HCT116 (cell line): ENCODE measurements at regions not wholly inside any gene's neighbourhood (a gene's known extent, or its start where the extent isn't known, plus 50 kb on each side); places are given as distances from the start of the nearest gene placed in this dataset.
A peak's percentile ranks its signal among the peaks of the same experiment; 100 is the strongest.

Experiments
- ATAC-seq: fragments of 200-7000 bp; cut with Tn5 transposase; 2 replicates; pipeline ENCODE4 v1.9.1; 2020; ENCODE audit warnings: mild to moderate bottlenecking, moderate library complexity
- BruUV-seq: library from RNA; stranded (reverse); fragments of 400-500 nt; replicated peaks from 2 replicates; lab custom pipeline; 2021; lab: Mats Ljungman, UMichigan
- CTCF ChIA-PET: fragments of 300-600 bp; sonication (Branson Sonifier 250); formaldehyde crosslinking; loops from one replicate; lab custom pipeline; 2021; ENCODE audit warnings: antibody characterized with exemption; lab: Charles Lee
- POLR2A ChIA-PET: fragments of 300-600, 350-600 bp; sonication (Branson Sonifier 250); formaldehyde crosslinking; loops from one replicate; lab custom pipeline; 2021; ENCODE audit warnings: antibody characterized with exemption; lab: Charles Lee
- RAD21 ChIA-PET, 2 experiments: fragments of 300-600 bp; sonication (Branson Sonifier 250); formaldehyde crosslinking; loops; one replicate each; lab custom pipeline; 2023; ENCODE audit warnings: low total read pairs in 2 of 2; ENCODE audit not compliant: uncharacterized antibody in 2 of 2, unreplicated experiment in 2 of 2, low non-redundant PET in 1 of 2; lab: Charles Lee
- DNase-seq: peaks from one replicate; pipeline ENCODE4 v3.0.0-alpha.2; 2010; ENCODE audit warnings: low read depth, low spot score
- H2AFZ ChIP-seq: fragments of 200-600 bp; shearing (Covaris generic), sonication (generic); 2 replicates; pipeline ENCODE4 v1.6.1; 2017; ENCODE audit warnings: low read depth, mixed run types, mixed read lengths, antibody characterized with exemption, low read length; ENCODE audit not compliant: poor library complexity, severe bottlenecking
- H3K27ac ChIP-seq: 2 replicates; pipeline ENCODE4 v1.5.1; 2012; ENCODE audit warnings: low read depth, low read length
- H3K27me3 ChIP-seq: fragments of 200-600 bp; sonication (generic); 2 replicates; pipeline ENCODE4 v1.6.1; 2016; ENCODE audit warnings: mixed run types, low read length, mixed read lengths; ENCODE audit not compliant: insufficient read depth
- H3K36me3 ChIP-seq, 2 experiments: fragments of 200-500 bp in 1 of 2; fragments of 200-600 bp in 1 of 2; sonication (Bioruptor generic) in 1 of 2; sonication (generic) in 1 of 2; 2 replicates each; pipeline versions ENCODE4 v1.5.1 to v1.6.1; 2014 to 2016; ENCODE audit warnings: low read length in 2 of 2, inconsistent platforms in 1 of 2, mixed read lengths in 1 of 2, mixed run types in 1 of 2; ENCODE audit not compliant: insufficient read depth in 2 of 2, control insufficient read depth in 1 of 2
- H3K4me1 ChIP-seq, 2 experiments: fragments of 200-600 bp in 1 of 2; sonication (generic) in 1 of 2; 2 replicates each; pipeline versions ENCODE4 v1.5.1 to v1.6.1; 2012 to 2017; ENCODE audit warnings: low read length in 2 of 2, inconsistent platforms in 1 of 2, mild to moderate bottlenecking in 1 of 2, mixed read lengths in 1 of 2, mixed run types in 1 of 2, moderate library complexity in 1 of 2; ENCODE audit not compliant: insufficient read depth in 2 of 2, control insufficient read depth in 1 of 2
- H3K4me2 ChIP-seq: fragments of 200-600 bp; sonication (generic); 2 replicates; pipeline ENCODE4 v1.6.1; 2017; ENCODE audit warnings: mixed run types, low read length, mixed read lengths
- H3K4me3 ChIP-seq, 2 experiments: fragments of 200-600 bp in 1 of 2; sonication (generic) in 1 of 2; replicated peaks in 1 of 2; 2 replicates each; pipeline ENCODE4 v1.5.1; 2011 to 2016; ENCODE audit warnings: low read length in 2 of 2, control low read depth in 1 of 2, low read depth in 1 of 2, mild to moderate bottlenecking in 1 of 2, mixed read lengths in 1 of 2, mixed run types in 1 of 2
- H3K79me2 ChIP-seq: fragments of 200-600 bp; sonication (generic); 2 replicates; pipeline ENCODE4 v1.6.1; 2017; ENCODE audit warnings: mild to moderate bottlenecking, mixed run types, low read length, moderate library complexity, mixed read lengths; ENCODE audit not compliant: insufficient read depth
- H3K9ac ChIP-seq: fragments of 200-600 bp; sonication (generic); 2 replicates; pipeline ENCODE4 v1.6.1; 2016; ENCODE audit warnings: low read length, mixed read lengths
- H3K9me2 ChIP-seq: fragments of 200-600 bp; sonication (generic), shearing (Covaris generic); 2 replicates; pipeline ENCODE4 v1.6.1; 2017; ENCODE audit warnings: mixed run types, mild to moderate bottlenecking, moderate library complexity; ENCODE audit not compliant: insufficient read depth
- H3K9me3 ChIP-seq, 2 experiments: fragments of 200-500 bp in 1 of 2; fragments of 200-600 bp in 1 of 2; sonication (Bioruptor generic) in 1 of 2; sonication (generic) in 1 of 2; 2 replicates each; pipeline ENCODE4 v1.6.1; 2014 to 2017; ENCODE audit warnings: low read length in 2 of 2, mixed read lengths in 2 of 2, inconsistent platforms in 1 of 2, low read depth in 1 of 2, mild to moderate bottlenecking in 1 of 2, mixed run types in 1 of 2, moderate library complexity in 1 of 2; ENCODE audit not compliant: control insufficient read depth in 1 of 2, insufficient read depth in 1 of 2
- H4K20me1 ChIP-seq: fragments of 200-600 bp; sonication (generic), shearing (Covaris generic); 2 replicates; pipeline ENCODE4 v1.6.1; 2017; ENCODE audit warnings: mixed run types, mild to moderate bottlenecking, moderate library complexity; ENCODE audit not compliant: insufficient read depth
- CTCF ChIP-seq, 3 experiments: fragments of 200-600 bp in 1 of 3; sonication (generic) in 1 of 3; IDR thresholded peaks in 2 of 3; conservative IDR thresholded peaks in 1 of 3; 2 replicates each; pipeline ENCODE4 v1.5.1; 2012 to 2017; ENCODE audit warnings: low read depth in 2 of 3, low read length in 2 of 3, antibody characterized with exemption in 1 of 3, borderline replicate concordance in 1 of 3, control low read depth in 1 of 3, mild to moderate bottlenecking in 1 of 3, mixed read lengths in 1 of 3, mixed run types in 1 of 3, moderate library complexity in 1 of 3; ENCODE audit not compliant: insufficient read depth in 1 of 3
- FOSL1 ChIP-seq: IDR thresholded peaks from 2 replicates; pipeline ENCODE4 v1.6.1; 2012; ENCODE audit warnings: low read depth
- JUND ChIP-seq: IDR thresholded peaks from 2 replicates; pipeline ENCODE4 v1.6.1; 2012
- RAD21 ChIP-seq: IDR thresholded peaks from 2 replicates; pipeline ENCODE4 v1.6.1; 2012; ENCODE audit warnings: low read depth, mild to moderate bottlenecking
- TCF7L2 ChIP-seq: IDR thresholded peaks from 2 replicates; pipeline ENCODE4 v1.7.0; 2011; ENCODE audit warnings: borderline replicate concordance, inconsistent platforms; ENCODE audit not compliant: insufficient read depth, insufficient read length; ENCODE audit errors: extremely low read depth
- intact Hi-C: fragments of 100-400 bp; cut with micrococcal nuclease; formaldehyde crosslinking; loops from 2 replicates; pipeline ENCODE4 v1.10.0; 2022

GRCh38 chr3:148457886-148458285 is 239.8 kb upstream of the AGTR1 start:
- no peaks in the 10 kb centered on the region for H3K36me3 ChIP-seq
- no peak overlapping the region for H3K9ac ChIP-seq
- no peak overlapping the region for H2AFZ ChIP-seq
- H3K27ac ChIP-seq = no peak overlapping the region
- DNase-seq = no peak
- no peaks in the 10 kb centered on the region for H3K9me3 ChIP-seq
- no peaks in the 10 kb centered on the region for H3K9me2 ChIP-seq
- no peaks in the 10 kb centered on the region for H3K79me2 ChIP-seq
- BruUV-seq = no TSS peak
- no peaks in the 10 kb centered on the region for H3K4me1 ChIP-seq
- intact Hi-C loops = loop anchor here (5.0 kb wide), 1 partner anchor 81 kb away; no protein-coding TSS in a partner anchor
- ATAC-seq = no peak
- TF ChIP-seq RAD21 = no peak
- TF ChIP-seq FOSL1 = no peak
- no peak for TF ChIP-seq TCF7L2
- H3K4me3 ChIP-seq = no peak overlapping the region
- no peaks in the 10 kb centered on the region for H4K20me1 ChIP-seq
- ChIA-PET CTCF (no interaction called here), RAD21 (no interaction called here), POLR2A (no interaction called here)
- H3K27me3 ChIP-seq = no peaks in the 10 kb centered on the region
- H3K4me2 ChIP-seq = no peak overlapping the region

GRCh38 chr3:148459931-148460513 is 237.7 kb upstream of the AGTR1 start:
- Histone ChIP-seq H3K4me2 (no peak overlapping the region), H3K4me1 (no peaks in the 10 kb centered on the region), H4K20me1 (no peaks in the 10 kb centered on the region), H3K9ac (no peak overlapping the region), H3K79me2 (no peaks in the 10 kb centered on the region), H2AFZ (no peak overlapping the region), H3K9me3 (no peaks in the 10 kb centered on the region), H3K4me3 (no peak overlapping the region), H3K27me3 (no peaks in the 10 kb centered on the region), H3K36me3 (no peaks in the 10 kb centered on the region), H3K27ac (no peak overlapping the region), H3K9me2 (no peaks in the 10 kb centered on the region)
- BruUV-seq = no TSS peak
- DNase-seq = peak; percentile 6
- CTCF ChIA-PET = interaction anchor here (1.1 kb wide), 1 partner anchor 79 kb away, joined by 11 read pairs; no protein-coding TSS in a partner anchor
- POLR2A ChIA-PET = no interaction called here
- ATAC-seq = no peak
- TF ChIP-seq CTCF (IDR thresholded peaks at IDR 0.05 in 2 of 3, conservative IDR thresholded peaks at IDR 0.05 in 1 of 3; ENCODE audit: borderline replicate concordance in 1 of 3, insufficient read depth in 1 of 3, low read depth in 2 of 3, low read length in 2 of 3) (peak; percentile 31 to 67 (median 31); a peak in 4 of 6 replicates), JUND (no peak), RAD21 (peak; percentile 73)
- intact Hi-C loops = loop anchor here (5.0 to 10.0 kb wide), 3 partner anchors 83 to 1865 kb away; no protein-coding TSS in a partner anchor
- RAD21 ChIA-PET = interaction anchor here in 1 of 2 experiments (1.3 kb wide), 1 partner anchor 80 kb away, joined by 3 read pairs; no protein-coding TSS in a partner anchor
